Loucy (cell line): ENCODE measurements at regions not wholly inside any gene's neighbourhood (a gene's known extent, or its start where the extent isn't known, plus 50 kb on each side); places are given as distances from the start of the nearest gene placed in this dataset.

ENCODE experiments used
- EZH2phosphoT487 ChIP-seq: fragments of 200-600 bp; IDR thresholded peaks from 2 replicates; pipeline ENCODE4 v1.6.1; 2018; ENCODE audit warnings: antibody characterized with exemption, mild to moderate bottlenecking, moderate library complexity, borderline replicate concordance
- TF ChIP-seq, protein P1 (sequence below): fragments of 200-600 bp; sonication (generic); conservative IDR thresholded peaks from 2 replicates; pipeline ENCODE4 v1.5.1; 2014; ENCODE audit warnings: mild to moderate bottlenecking, antibody characterized with exemption, low read length

DNA sequence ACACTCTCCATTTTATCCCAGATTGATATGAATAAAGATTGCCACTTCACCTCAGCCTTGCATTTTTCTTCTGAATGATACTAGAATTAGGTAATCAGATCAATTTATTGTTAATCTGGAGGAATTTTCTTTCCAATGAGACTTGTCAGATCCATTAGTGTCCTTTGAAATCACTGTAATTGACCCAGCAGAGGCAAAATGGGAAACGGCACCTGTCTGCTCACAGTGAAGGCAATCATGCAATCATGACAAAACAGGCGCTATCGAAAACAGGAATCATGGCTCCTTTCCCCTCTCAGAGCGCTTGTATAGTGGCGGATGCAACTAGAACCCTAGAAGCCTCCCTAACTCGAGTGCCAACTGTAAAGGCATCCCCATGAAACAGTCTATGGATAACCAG, 417.6 kb downstream of the GALC start:
- TF ChIP-seq, protein P1, sequence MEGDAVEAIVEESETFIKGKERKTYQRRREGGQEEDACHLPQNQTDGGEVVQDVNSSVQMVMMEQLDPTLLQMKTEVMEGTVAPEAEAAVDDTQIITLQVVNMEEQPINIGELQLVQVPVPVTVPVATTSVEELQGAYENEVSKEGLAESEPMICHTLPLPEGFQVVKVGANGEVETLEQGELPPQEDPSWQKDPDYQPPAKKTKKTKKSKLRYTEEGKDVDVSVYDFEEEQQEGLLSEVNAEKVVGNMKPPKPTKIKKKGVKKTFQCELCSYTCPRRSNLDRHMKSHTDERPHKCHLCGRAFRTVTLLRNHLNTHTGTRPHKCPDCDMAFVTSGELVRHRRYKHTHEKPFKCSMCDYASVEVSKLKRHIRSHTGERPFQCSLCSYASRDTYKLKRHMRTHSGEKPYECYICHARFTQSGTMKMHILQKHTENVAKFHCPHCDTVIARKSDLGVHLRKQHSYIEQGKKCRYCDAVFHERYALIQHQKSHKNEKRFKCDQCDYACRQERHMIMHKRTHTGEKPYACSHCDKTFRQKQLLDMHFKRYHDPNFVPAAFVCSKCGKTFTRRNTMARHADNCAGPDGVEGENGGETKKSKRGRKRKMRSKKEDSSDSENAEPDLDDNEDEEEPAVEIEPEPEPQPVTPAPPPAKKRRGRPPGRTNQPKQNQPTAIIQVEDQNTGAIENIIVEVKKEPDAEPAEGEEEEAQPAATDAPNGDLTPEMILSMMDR: no peak
- no peak for TF ChIP-seq EZH2phosphoT487
